HEK293 (cell line): ENCODE measurements at regions not wholly inside any gene's neighbourhood (a gene's known extent, or its start where the extent isn't known, plus 50 kb on each side); places are given as distances from the start of the nearest gene placed in this dataset.

ENCODE experiments used
- CTCF ChIA-PET: fragments of 350-600 bp; formaldehyde crosslinking; extraction: SDS; loops from one replicate; lab custom pipeline; 2021; ENCODE audit warnings: antibody characterized with exemption; lab: Yijun Ruan, JAX
- POLR2A ChIA-PET: fragments of 300-600 bp; formaldehyde crosslinking; extraction: SDS; loops from one replicate; lab custom pipeline; 2020; ENCODE audit warnings: antibody characterized with exemption, inconsistent platforms; lab: Yijun Ruan, JAX
- H3K27ac ChIP-seq: fragments of 200-500 bp; sonication (Bioruptor generic); 2 replicates; pipeline ENCODE4 v1.5.1; 2014; ENCODE audit warnings: low read depth, low read length, control low read depth, inconsistent platforms; ENCODE audit errors: extremely low read depth
- H3K36me3 ChIP-seq, 2 experiments: fragments of 200-500 bp in 1 of 2; sonication (Bioruptor generic) in 1 of 2; 1 replicate in 1 of 2; 2 replicates in 1 of 2; pipeline ENCODE4 v1.5.1; 2014 to 2017; ENCODE audit warnings: inconsistent platforms in 2 of 2, low read length in 2 of 2; ENCODE audit not compliant: control insufficient read depth in 2 of 2, insufficient read depth in 1 of 2
- H3K4me1 ChIP-seq: fragments of 200-500 bp; sonication (Bioruptor generic); 2 replicates; pipeline ENCODE4 v1.5.1; 2014; ENCODE audit warnings: mild to moderate bottlenecking, low read length, inconsistent platforms; ENCODE audit not compliant: control insufficient read depth, insufficient read depth
- H3K4me3 ChIP-seq: 2 replicates; pipeline ENCODE4 v1.5.1; 2011; ENCODE audit warnings: low read depth, mild to moderate bottlenecking, control low read depth, low read length, moderate library complexity
- H3K9me3 ChIP-seq: fragments of 200-500 bp; sonication (Bioruptor generic); 2 replicates; pipeline ENCODE4 v1.5.1; 2014; ENCODE audit warnings: low read depth, low read length, inconsistent platforms; ENCODE audit not compliant: control insufficient read depth, insufficient read depth
- GLI2 ChIP-seq: fragments of 450-650 bp; formaldehyde crosslinking; IDR thresholded peaks from 2 replicates; pipeline ENCODE4; 2017; ENCODE audit warnings: missing biosample characterization, missing genetic modification characterization, low read depth, borderline replicate concordance
- PRDM2 ChIP-seq: fragments of 450-650 bp; formaldehyde crosslinking; IDR thresholded peaks from 2 replicates; pipeline ENCODE4 v1.5.1; 2016; ENCODE audit warnings: missing biosample characterization, missing genetic modification characterization, borderline replicate concordance
- SETDB1 ChIP-seq: IDR thresholded peaks from one replicate; pipeline ENCODE4 v1.6.1; 2017; ENCODE audit warnings: mild to moderate bottlenecking, low read length, moderate library complexity, mixed read lengths; ENCODE audit not compliant: insufficient read length
- ZBTB1 ChIP-seq: fragments of 450-650 bp; formaldehyde crosslinking; IDR thresholded peaks from 2 replicates; pipeline ENCODE4 v1.5.1; 2016; ENCODE audit warnings: missing biosample characterization, missing genetic modification characterization
- ZNF138 ChIP-seq: fragments of 450-650 bp; formaldehyde crosslinking; IDR thresholded peaks from 2 replicates; pipeline ENCODE4 v1.5.1; 2016; ENCODE audit warnings: missing biosample characterization, missing genetic modification characterization, borderline replicate concordance
- ZNF174 ChIP-seq: fragments of 450-650 bp; formaldehyde crosslinking; IDR thresholded peaks from 2 replicates; pipeline ENCODE4 v1.5.0; 2017; ENCODE audit warnings: missing biosample characterization, mild to moderate bottlenecking, missing genetic modification characterization
- ZNF266 ChIP-seq: fragments of 450-650 bp; formaldehyde crosslinking; IDR thresholded peaks from 2 replicates; pipeline ENCODE4 v1.5.1; 2016; ENCODE audit warnings: missing biosample characterization, missing genetic modification characterization, low read depth
- ZNF292 ChIP-seq: fragments of 450-650 bp; formaldehyde crosslinking; IDR thresholded peaks from 2 replicates; pipeline ENCODE4 v1.5.1; 2016; ENCODE audit warnings: low read depth, missing biosample characterization, missing genetic modification characterization, borderline replicate concordance
- ZNF302 ChIP-seq: fragments of 450-650 bp; formaldehyde crosslinking; IDR thresholded peaks from 2 replicates; pipeline ENCODE4 v1.5.1; 2016; ENCODE audit warnings: missing biosample characterization, missing genetic modification characterization, low read depth
- ZNF398 ChIP-seq: fragments of 450-650 bp; formaldehyde crosslinking; IDR thresholded peaks from 2 replicates; pipeline ENCODE4 v1.5.1; 2017; ENCODE audit warnings: missing biosample characterization, missing genetic modification characterization
- ZNF555 ChIP-seq: fragments of 450-650 bp; formaldehyde crosslinking; conservative IDR thresholded peaks from 2 replicates; pipeline ENCODE4 v1.5.1; 2017; ENCODE audit warnings: missing biosample characterization, mild to moderate bottlenecking, missing genetic modification characterization, inconsistent platforms
- ZNF629 ChIP-seq: fragments of 450-650 bp; formaldehyde crosslinking; IDR thresholded peaks from 2 replicates; pipeline ENCODE4 v1.5.1; 2017; ENCODE audit warnings: missing biosample characterization, missing genetic modification characterization
- ZNF792 ChIP-seq: fragments of 450-650 bp; formaldehyde crosslinking; IDR thresholded peaks from 2 replicates; pipeline ENCODE4 v1.5.1; 2016; ENCODE audit warnings: missing biosample characterization, missing genetic modification characterization
- ZSCAN5A ChIP-seq: fragments of 450-650 bp; formaldehyde crosslinking; IDR thresholded peaks from 2 replicates; pipeline ENCODE4 v1.5.1; 2016; ENCODE audit warnings: missing biosample characterization, missing genetic modification characterization

GRCh38 chr5:53362521-53362941, 117.9 kb upstream of the FST start:
- TF ChIP-seq ZNF398 (tag by site-specific recombination) (no peak), GLI2 (tag by site-specific recombination) (no peak), PRDM2 (tag by site-specific recombination) (no peak), ZSCAN5A (tag by site-specific recombination) (no peak), ZNF138 (tag by site-specific recombination) (no peak), ZNF302 (tag by site-specific recombination) (no peak), ZNF292 (tag by site-specific recombination) (no peak), ZBTB1 (tag by site-specific recombination) (no peak), ZNF266 (tag by site-specific recombination) (no peak)
- H3K4me3 ChIP-seq, result no peak overlapping the region
- no peak overlapping the region for H3K27ac ChIP-seq
- no peaks in the 10 kb centered on the region for H3K36me3 ChIP-seq
- ChIA-PET CTCF (no interaction called here), POLR2A (no interaction called here)
- H3K9me3 ChIP-seq, result no peaks in the 10 kb centered on the region
- no peaks in the 10 kb centered on the region for H3K4me1 ChIP-seq

GRCh38 chr5:53364061-53364460, 116.4 kb upstream of the FST start:
- H3K9me3 ChIP-seq, result no peaks in the 10 kb centered on the region
- no peak for TF ChIP-seq ZNF174 (tag by site-specific recombination)
- no peak for TF ChIP-seq ZNF792
- no peak for TF ChIP-seq ZNF555 (tag by site-specific recombination)
- TF ChIP-seq ZNF266 (tag by site-specific recombination), result no peak
- no peak for TF ChIP-seq ZBTB1 (tag by site-specific recombination)
- no peak for TF ChIP-seq ZNF629 (tag by site-specific recombination)
- no peak for TF ChIP-seq SETDB1
- TF ChIP-seq, all 188 proteins: peak for 0
- ChIA-PET POLR2A (no interaction called here), CTCF (interaction anchor here (0.6 to 0.7 kb wide), 3 partner anchors 13 to 856 kb away, joined by 3 read pairs; no protein-coding TSS in a partner anchor)
- Histone ChIP-seq H3K4me3 (no peak overlapping the region), H3K27ac (no peak overlapping the region), H3K36me3 (no peaks in the 10 kb centered on the region), H3K4me1 (no peaks in the 10 kb centered on the region)
